SK-N-SH treated with all-trans-retinoic acid at 6 μM for 48 hours (cell line): ENCODE measurements at regions not wholly inside any gene's neighbourhood (a gene's known extent, or its start where the extent isn't known, plus 50 kb on each side); places are given as distances from the start of the nearest gene placed in this dataset.

Experiments used
- ATAC-seq: fragments of 200-7000 bp; cut with Tn5 transposase; 3 replicates; pipeline ENCODE4 v1.9.1; 2020; ENCODE audit warnings: mild to moderate bottlenecking, moderate library complexity
- ARNTL ChIP-seq: fragments of 450-650 bp; formaldehyde crosslinking; IDR thresholded peaks from 2 replicates; pipeline ENCODE4 v1.5.0; 2020; ENCODE audit warnings: low read depth, mild to moderate bottlenecking, moderate library complexity, borderline replicate concordance
- BACH2 ChIP-seq: fragments of 250-450 bp; sonication (Bioruptor Pico); IDR thresholded peaks from 2 replicates; pipeline ENCODE4 v1.9.0; 2021; ENCODE audit warnings: mild to moderate bottlenecking, borderline replicate concordance
- CSDC2 ChIP-seq: fragments of 250-450 bp; sonication (Bioruptor Pico); IDR thresholded peaks from 2 replicates; pipeline ENCODE4 v1.5.0; 2020; ENCODE audit warnings: mild to moderate bottlenecking, moderate library complexity
- ESRRG ChIP-seq: fragments of 250-450 bp; sonication (Bioruptor Pico); IDR thresholded peaks from 2 replicates; pipeline ENCODE4 v1.6.1; 2021; ENCODE audit warnings: mild to moderate bottlenecking
- GLIS3 ChIP-seq: fragments of 250-450 bp; sonication (Bioruptor Pico); IDR thresholded peaks from 2 replicates; pipeline ENCODE4 v1.5.0; 2020; ENCODE audit warnings: mild to moderate bottlenecking, moderate library complexity
- ISL1 ChIP-seq: fragments of 250-450 bp; sonication (Bioruptor Pico); IDR thresholded peaks from 2 replicates; pipeline ENCODE4 v2.1.2; 2022; ENCODE audit warnings: mild to moderate bottlenecking, moderate library complexity
- OSR1 ChIP-seq: fragments of 250-450 bp; sonication (Bioruptor Pico); IDR thresholded peaks from 2 replicates; pipeline ENCODE4 v1.8.0; 2022; ENCODE audit warnings: moderate library complexity, mild to moderate bottlenecking, inconsistent platforms
- PPARA ChIP-seq: fragments of 250-450 bp; sonication (Bioruptor Pico); IDR thresholded peaks from 2 replicates; pipeline ENCODE4 v1.5.0; 2020; ENCODE audit warnings: mild to moderate bottlenecking, borderline replicate concordance
- RARB ChIP-seq: fragments of 250-450 bp; sonication (Bioruptor Pico); IDR thresholded peaks from 2 replicates; pipeline ENCODE4 v1.8.0; 2021; ENCODE audit warnings: mild to moderate bottlenecking, moderate library complexity
- TCF4 ChIP-seq: fragments of 250-450 bp; sonication (Bioruptor Pico); IDR thresholded peaks from 2 replicates; pipeline ENCODE4 v1.8.0; 2021; ENCODE audit warnings: mild to moderate bottlenecking, moderate library complexity, borderline replicate concordance
- TOX ChIP-seq: fragments of 250-450 bp; sonication (Bioruptor Pico); IDR thresholded peaks from 2 replicates; pipeline ENCODE4 v1.8.0; 2021; ENCODE audit warnings: mild to moderate bottlenecking, moderate library complexity, borderline replicate concordance
- ZC3H10 ChIP-seq: fragments of 250-450 bp; sonication (Bioruptor Pico); IDR thresholded peaks from 2 replicates; pipeline ENCODE4 v1.5.1; 2021; ENCODE audit warnings: mild to moderate bottlenecking, moderate library complexity
- ZFP3 ChIP-seq: fragments of 250-450 bp; sonication (Bioruptor Pico); IDR thresholded peaks from 2 replicates; pipeline ENCODE4 v1.5.0; 2020; ENCODE audit warnings: mild to moderate bottlenecking, moderate library complexity
- ZFP30 ChIP-seq: fragments of 450-650 bp; formaldehyde crosslinking; IDR thresholded peaks from 2 replicates; pipeline ENCODE4 v1.5.0; 2022; ENCODE audit warnings: mild to moderate bottlenecking, moderate library complexity
- ZNF70 ChIP-seq: fragments of 450-650 bp; formaldehyde crosslinking; IDR thresholded peaks from 2 replicates; pipeline ENCODE4 v1.5.0; 2020; ENCODE audit warnings: mild to moderate bottlenecking, moderate library complexity
- ZNF8 ChIP-seq: fragments of 450-650 bp; formaldehyde crosslinking; IDR thresholded peaks from 2 replicates; pipeline ENCODE4 v1.5.0; 2020; ENCODE audit warnings: mild to moderate bottlenecking, moderate library complexity
- TF ChIP-seq, protein P1 (sequence below): fragments of 250-450 bp; sonication (Bioruptor Pico); IDR thresholded peaks from 2 replicates; pipeline ENCODE4 v1.5.1; 2020; ENCODE audit warnings: low read depth, mild to moderate bottlenecking, moderate library complexity
- TF ChIP-seq, protein P2 (sequence below): fragments of 250-450 bp; sonication (Bioruptor Pico); IDR thresholded peaks from 2 replicates; pipeline ENCODE4 v1.5.1; 2021; ENCODE audit warnings: mild to moderate bottlenecking, moderate library complexity
- TF ChIP-seq, protein P3 (sequence below): fragments of 250-450 bp; sonication (Bioruptor Pico); IDR thresholded peaks from 2 replicates; pipeline ENCODE4 v1.8.0; 2020; ENCODE audit warnings: mild to moderate bottlenecking, moderate library complexity, borderline replicate concordance
- TF ChIP-seq, protein P4 (sequence below): fragments of 250-450 bp; sonication (Bioruptor Pico); IDR thresholded peaks from 2 replicates; pipeline ENCODE4 v1.5.0; 2020; ENCODE audit warnings: mild to moderate bottlenecking, moderate library complexity
- TF ChIP-seq, protein P5 (sequence below): fragments of 250-450 bp; sonication (Bioruptor Pico); IDR thresholded peaks from 2 replicates; pipeline ENCODE4 v1.8.0; 2021; ENCODE audit warnings: low read depth, mild to moderate bottlenecking, moderate library complexity, borderline replicate concordance

DNA sequence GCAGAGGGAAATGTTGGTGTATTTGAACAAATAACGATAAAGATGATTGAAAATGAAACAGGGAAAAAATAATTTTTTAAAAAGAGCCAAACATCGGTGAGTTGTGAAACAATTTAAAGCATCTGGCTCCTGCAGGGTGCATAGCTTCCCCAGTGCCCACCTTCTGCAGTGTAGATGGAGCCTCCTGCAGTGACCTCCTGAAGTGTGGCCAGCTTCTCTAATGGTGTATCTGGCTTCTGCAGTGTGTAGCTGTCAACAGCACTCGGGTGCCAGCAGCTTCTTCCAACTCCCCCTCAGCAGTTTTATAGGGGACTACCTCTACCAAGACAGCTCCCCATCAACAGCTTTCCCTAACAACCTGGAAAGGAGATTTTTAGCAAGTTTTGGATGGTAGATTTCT is 279.4 kb upstream of the SEMA6A start:
- TF ChIP-seq, protein P1, sequence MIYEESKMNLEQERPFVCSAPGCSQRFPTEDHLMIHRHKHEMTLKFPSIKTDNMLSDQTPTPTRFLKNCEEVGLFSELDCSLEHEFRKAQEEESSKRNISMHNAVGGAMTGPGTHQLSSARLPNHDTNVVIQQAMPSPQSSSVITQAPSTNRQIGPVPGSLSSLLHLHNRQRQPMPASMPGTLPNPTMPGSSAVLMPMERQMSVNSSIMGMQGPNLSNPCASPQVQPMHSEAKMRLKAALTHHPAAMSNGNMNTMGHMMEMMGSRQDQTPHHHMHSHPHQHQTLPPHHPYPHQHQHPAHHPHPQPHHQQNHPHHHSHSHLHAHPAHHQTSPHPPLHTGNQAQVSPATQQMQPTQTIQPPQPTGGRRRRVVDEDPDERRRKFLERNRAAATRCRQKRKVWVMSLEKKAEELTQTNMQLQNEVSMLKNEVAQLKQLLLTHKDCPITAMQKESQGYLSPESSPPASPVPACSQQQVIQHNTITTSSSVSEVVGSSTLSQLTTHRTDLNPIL (CRISPR knock-in tag): no peak
- TF ChIP-seq GLIS3: no peak
- no peak for TF ChIP-seq ESRRG (CRISPR knock-in tag)
- no peak for TF ChIP-seq ZNF70 (CRISPR knock-in tag)
- no peak for TF ChIP-seq PPARA
- TF ChIP-seq CSDC2 (CRISPR knock-in tag): no peak
- TF ChIP-seq, protein P2, sequence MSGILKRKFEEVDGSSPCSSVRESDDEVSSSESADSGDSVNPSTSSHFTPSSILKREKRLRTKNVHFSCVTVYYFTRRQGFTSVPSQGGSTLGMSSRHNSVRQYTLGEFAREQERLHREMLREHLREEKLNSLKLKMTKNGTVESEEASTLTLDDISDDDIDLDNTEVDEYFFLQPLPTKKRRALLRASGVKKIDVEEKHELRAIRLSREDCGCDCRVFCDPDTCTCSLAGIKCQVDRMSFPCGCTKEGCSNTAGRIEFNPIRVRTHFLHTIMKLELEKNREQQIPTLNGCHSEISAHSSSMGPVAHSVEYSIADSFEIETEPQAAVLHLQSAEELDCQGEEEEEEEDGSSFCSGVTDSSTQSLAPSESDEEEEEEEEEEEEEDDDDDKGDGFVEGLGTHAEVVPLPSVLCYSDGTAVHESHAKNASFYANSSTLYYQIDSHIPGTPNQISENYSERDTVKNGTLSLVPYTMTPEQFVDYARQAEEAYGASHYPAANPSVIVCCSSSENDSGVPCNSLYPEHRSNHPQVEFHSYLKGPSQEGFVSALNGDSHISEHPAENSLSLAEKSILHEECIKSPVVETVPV: no peak
- no peak for TF ChIP-seq ARNTL (CRISPR knock-in tag)
- no peak for TF ChIP-seq ISL1 (CRISPR knock-in tag)
- TF ChIP-seq, protein P3, sequence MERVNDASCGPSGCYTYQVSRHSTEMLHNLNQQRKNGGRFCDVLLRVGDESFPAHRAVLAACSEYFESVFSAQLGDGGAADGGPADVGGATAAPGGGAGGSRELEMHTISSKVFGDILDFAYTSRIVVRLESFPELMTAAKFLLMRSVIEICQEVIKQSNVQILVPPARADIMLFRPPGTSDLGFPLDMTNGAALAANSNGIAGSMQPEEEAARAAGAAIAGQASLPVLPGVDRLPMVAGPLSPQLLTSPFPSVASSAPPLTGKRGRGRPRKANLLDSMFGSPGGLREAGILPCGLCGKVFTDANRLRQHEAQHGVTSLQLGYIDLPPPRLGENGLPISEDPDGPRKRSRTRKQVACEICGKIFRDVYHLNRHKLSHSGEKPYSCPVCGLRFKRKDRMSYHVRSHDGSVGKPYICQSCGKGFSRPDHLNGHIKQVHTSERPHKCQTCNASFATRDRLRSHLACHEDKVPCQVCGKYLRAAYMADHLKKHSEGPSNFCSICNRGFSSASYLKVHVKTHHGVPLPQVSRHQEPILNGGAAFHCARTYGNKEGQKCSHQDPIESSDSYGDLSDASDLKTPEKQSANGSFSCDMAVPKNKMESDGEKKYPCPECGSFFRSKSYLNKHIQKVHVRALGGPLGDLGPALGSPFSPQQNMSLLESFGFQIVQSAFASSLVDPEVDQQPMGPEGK (CRISPR knock-in tag): no peak
- TF ChIP-seq ZFP3 (CRISPR knock-in tag): no peak
- no peak for TF ChIP-seq BACH2 (CRISPR knock-in tag)
- TF ChIP-seq, protein P4, sequence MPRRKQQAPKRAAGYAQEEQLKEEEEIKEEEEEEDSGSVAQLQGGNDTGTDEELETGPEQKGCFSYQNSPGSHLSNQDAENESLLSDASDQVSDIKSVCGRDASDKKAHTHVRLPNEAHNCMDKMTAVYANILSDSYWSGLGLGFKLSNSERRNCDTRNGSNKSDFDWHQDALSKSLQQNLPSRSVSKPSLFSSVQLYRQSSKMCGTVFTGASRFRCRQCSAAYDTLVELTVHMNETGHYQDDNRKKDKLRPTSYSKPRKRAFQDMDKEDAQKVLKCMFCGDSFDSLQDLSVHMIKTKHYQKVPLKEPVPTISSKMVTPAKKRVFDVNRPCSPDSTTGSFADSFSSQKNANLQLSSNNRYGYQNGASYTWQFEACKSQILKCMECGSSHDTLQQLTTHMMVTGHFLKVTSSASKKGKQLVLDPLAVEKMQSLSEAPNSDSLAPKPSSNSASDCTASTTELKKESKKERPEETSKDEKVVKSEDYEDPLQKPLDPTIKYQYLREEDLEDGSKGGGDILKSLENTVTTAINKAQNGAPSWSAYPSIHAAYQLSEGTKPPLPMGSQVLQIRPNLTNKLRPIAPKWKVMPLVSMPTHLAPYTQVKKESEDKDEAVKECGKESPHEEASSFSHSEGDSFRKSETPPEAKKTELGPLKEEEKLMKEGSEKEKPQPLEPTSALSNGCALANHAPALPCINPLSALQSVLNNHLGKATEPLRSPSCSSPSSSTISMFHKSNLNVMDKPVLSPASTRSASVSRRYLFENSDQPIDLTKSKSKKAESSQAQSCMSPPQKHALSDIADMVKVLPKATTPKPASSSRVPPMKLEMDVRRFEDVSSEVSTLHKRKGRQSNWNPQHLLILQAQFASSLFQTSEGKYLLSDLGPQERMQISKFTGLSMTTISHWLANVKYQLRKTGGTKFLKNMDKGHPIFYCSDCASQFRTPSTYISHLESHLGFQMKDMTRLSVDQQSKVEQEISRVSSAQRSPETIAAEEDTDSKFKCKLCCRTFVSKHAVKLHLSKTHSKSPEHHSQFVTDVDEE (CRISPR knock-in tag): no peak
- no peak for TF ChIP-seq TCF4 (CRISPR knock-in tag)
- TF ChIP-seq ZC3H10: no peak
- no peak for TF ChIP-seq RARB (CRISPR knock-in tag)
- no peak for TF ChIP-seq OSR1 (CRISPR knock-in tag)
- no peak for TF ChIP-seq TOX (CRISPR knock-in tag)
- no peak for TF ChIP-seq ZFP30
- ATAC-seq: no peak

DNA sequence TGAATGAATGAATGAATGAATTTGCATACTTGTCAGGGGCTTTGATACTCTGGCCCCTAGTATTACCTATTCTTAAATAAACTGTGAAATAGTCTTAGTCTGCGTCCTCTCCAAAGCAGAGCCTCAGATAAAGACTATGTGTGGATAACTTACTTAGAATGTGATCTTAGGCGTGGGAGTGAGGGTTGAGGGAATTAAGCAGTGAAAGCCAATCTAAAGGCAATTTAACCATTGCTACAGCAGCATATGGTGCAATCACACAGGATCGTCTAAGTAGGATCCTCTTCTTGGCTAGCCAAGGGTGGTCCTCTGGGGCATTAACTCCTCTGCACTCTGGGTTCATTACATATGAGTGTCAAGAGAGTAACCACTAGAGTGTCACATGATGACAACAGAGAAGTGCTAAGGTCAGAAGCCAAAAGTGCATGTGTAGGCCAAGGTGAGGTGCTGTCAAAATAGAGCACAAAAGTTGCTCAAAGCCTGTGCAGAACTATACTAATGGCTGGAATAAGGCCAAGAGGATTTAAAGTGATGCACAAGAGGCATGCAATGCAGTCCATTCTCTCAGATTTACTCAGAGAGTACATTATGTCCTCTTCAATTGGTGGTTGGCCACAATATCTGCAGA is 274.4 kb upstream of the SEMA6A start:
- ATAC-seq: no peak
- TF ChIP-seq ESRRG (CRISPR knock-in tag): no peak
- TF ChIP-seq, protein P3 (CRISPR knock-in tag): no peak
- no peak for TF ChIP-seq TOX (CRISPR knock-in tag)
- TF ChIP-seq ZC3H10: no peak
- TF ChIP-seq OSR1 (CRISPR knock-in tag): no peak
- TF ChIP-seq, protein P1 (CRISPR knock-in tag): no peak
- no peak for TF ChIP-seq TCF4 (CRISPR knock-in tag)
- no peak for TF ChIP-seq GLIS3
- TF ChIP-seq ZNF70 (CRISPR knock-in tag): no peak
- TF ChIP-seq, protein P5, sequence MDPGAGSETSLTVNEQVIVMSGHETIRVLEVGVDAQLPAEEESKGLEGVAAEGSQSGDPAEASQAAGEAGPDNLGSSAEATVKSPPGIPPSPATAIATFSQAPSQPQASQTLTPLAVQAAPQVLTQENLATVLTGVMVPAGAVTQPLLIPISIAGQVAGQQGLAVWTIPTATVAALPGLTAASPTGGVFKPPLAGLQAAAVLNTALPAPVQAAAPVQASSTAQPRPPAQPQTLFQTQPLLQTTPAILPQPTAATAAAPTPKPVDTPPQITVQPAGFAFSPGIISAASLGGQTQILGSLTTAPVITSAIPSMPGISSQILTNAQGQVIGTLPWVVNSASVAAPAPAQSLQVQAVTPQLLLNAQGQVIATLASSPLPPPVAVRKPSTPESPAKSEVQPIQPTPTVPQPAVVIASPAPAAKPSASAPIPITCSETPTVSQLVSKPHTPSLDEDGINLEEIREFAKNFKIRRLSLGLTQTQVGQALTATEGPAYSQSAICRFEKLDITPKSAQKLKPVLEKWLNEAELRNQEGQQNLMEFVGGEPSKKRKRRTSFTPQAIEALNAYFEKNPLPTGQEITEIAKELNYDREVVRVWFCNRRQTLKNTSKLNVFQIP (CRISPR knock-in tag): no peak
- TF ChIP-seq ZNF8 (CRISPR knock-in tag): no peak
- no peak for TF ChIP-seq PPARA
- TF ChIP-seq ISL1 (CRISPR knock-in tag): no peak
- no peak for TF ChIP-seq BACH2 (CRISPR knock-in tag)
- TF ChIP-seq, protein P4 (CRISPR knock-in tag): no peak
- TF ChIP-seq CSDC2 (CRISPR knock-in tag): no peak
